Kidney (tissue), 13 donors: ENCODE measurements at regions not wholly inside any gene's neighbourhood (a gene's known extent, or its start where the extent isn't known, plus 50 kb on each side); places are given as distances from the start of the nearest gene placed in this dataset.

Source experiments
- DNase-seq, 5 donors: peaks; one replicate each; pipeline ENCODE4 v3.0.0-alpha.2; 2013 to 2020
- FAIRE-seq: peaks from 2 replicates; lab custom pipeline; 2012; peaks lifted over from hg19 to GRCh38; lab: Jason Lieb, UNC
- H3K27ac ChIP-seq, 2 donors: one replicate each; pipeline ENCODE4 v1.7.0; 2013; ENCODE audit warnings: low read depth in 2 of 2, low read length in 2 of 2, inconsistent platforms in 1 of 2
- H3K27me3 ChIP-seq: one replicate; pipeline ENCODE4 v1.7.1; 2013; ENCODE audit warnings: low read length, inconsistent platforms; ENCODE audit not compliant: control insufficient read depth, insufficient read depth
- H3K36me3 ChIP-seq, 3 donors: one replicate each; pipeline versions ENCODE4 v1.7.0 to v1.7.1; 2013; ENCODE audit warnings: low read length in 3 of 3, control low read depth in 1 of 3, inconsistent platforms in 1 of 3; ENCODE audit not compliant: insufficient read depth in 3 of 3, control insufficient read depth in 2 of 3
- H3K4me1 ChIP-seq, 3 donors: one replicate each; pipeline versions ENCODE4 v1.7.0 to v1.7.1; 2013; ENCODE audit warnings: low read length in 3 of 3, inconsistent platforms in 1 of 3, low read depth in 1 of 3; ENCODE audit not compliant: control insufficient read depth in 2 of 3, insufficient read depth in 2 of 3
- H3K4me3 ChIP-seq, 3 donors: one replicate each; pipeline versions ENCODE4 v1.7.0 to v1.8.1; 2013; ENCODE audit warnings: low read length in 3 of 3, control low read depth in 1 of 3, inconsistent platforms in 1 of 3
- H3K9ac ChIP-seq, 3 donors: one replicate each; pipeline versions ENCODE4 v1.7.0 to v1.7.1; 2013; ENCODE audit warnings: low read length in 3 of 3, control low read depth in 1 of 3, inconsistent platforms in 1 of 3
- H3K9me3 ChIP-seq, 3 donors: one replicate each; pipeline versions ENCODE4 v1.7.0 to v1.7.1; 2013; ENCODE audit warnings: low read length in 3 of 3, control low read depth in 1 of 3, inconsistent platforms in 1 of 3; ENCODE audit not compliant: control insufficient read depth in 2 of 3, insufficient read depth in 1 of 3
- CTCF ChIP-seq: IDR thresholded peaks from 3 replicates; pipeline ENCODE4 v1.5.1; 2012; ENCODE audit warnings: mild to moderate bottlenecking, moderate library complexity, borderline replicate concordance; ENCODE audit not compliant: insufficient read depth; ENCODE audit errors: extremely low read depth
- intact Hi-C: fragments of 100-400 bp; cut with DNase I; formaldehyde crosslinking; loops from one replicate; pipeline ENCODE4 v1.11.1; 2022
- donor health status: control.
- donor health status: control.
- donor health status: control.
- donor health status: control.
- donor health status: control.
- donor health status: DM: yes; HTN: yes; CAD: no.
- donor health status: Normal renal cell carcinoma (clear cell type).

- H3K9me3 ChIP-seq: no peaks in the 10 kb centered on the region
- no peak overlapping the region for H3K4me3 ChIP-seq
- no peaks in the 10 kb centered on the region for H3K4me1 ChIP-seq
- H3K36me3 ChIP-seq: no peaks in the 10 kb centered on the region
- H3K27me3 ChIP-seq: no peaks in the 10 kb centered on the region
- H3K27ac ChIP-seq: no peak overlapping the region
- TF ChIP-seq CTCF: no peak
- DNase-seq (no peak), FAIRE-seq (no peak)
- H3K9ac ChIP-seq: no peak overlapping the region
- intact Hi-C loops: no loop called here
Observed at GRCh38 chr1:87210151-87210550, 118.5 kb upstream of the LMO4 start.

DNA sequence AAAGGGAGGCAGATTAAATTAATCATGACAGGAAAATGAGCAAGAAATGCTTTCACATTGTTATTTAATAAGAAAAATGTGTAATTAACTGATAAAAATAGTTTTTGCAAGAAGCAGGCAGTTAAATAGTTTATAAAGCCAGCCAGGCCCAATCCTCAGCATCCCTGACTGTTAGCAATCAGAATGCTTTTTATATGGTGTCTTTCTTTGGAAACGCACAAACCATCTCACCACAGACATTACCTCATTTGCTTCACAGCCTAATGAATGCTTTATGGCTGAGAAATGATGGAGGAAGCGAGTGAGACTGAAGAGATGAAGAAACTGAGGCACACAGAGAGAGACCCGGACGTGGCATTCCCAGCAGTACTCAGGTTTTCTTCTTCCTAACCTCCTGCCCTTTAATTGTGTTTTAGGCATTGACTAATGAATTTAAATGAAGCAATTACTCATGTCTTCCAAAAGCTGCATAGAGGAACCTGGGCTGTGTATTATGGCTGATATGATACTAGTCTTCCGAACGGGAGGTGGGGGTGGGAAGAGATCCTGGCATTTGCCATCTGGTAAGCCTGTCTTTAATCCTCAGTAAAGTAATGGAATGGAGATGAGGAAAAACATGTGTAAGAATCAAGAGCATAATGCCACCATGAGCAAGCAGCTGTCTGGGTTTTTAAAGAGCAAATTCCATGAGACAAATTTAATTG lies 116.1 kb upstream of the LMO4 start:
- Histone ChIP-seq H3K36me3 (no peaks in the 10 kb centered on the region), H3K9me3 (peaks cover 0 to 9% (median 0%) of the 10 kb centered on the region in 3 donors), H3K27me3 (no peaks in the 10 kb centered on the region), H3K27ac (no peak overlapping the region), H3K4me3 (no peak overlapping the region), H3K4me1 (no peaks in the 10 kb centered on the region), H3K9ac (no peak overlapping the region)
- FAIRE-seq (no peak), DNase-seq (no peak)
- TF ChIP-seq CTCF: no peak
- intact Hi-C loops: no loop called here

GRCh38 chr1:87213135-87213515 lies 115.6 kb upstream of the LMO4 start:
- Histone ChIP-seq H3K36me3 (no peaks in the 10 kb centered on the region), H3K27ac (no peak overlapping the region), H3K9ac (no peak overlapping the region), H3K27me3 (no peaks in the 10 kb centered on the region), H3K4me3 (no peak overlapping the region), H3K4me1 (no peaks in the 10 kb centered on the region), H3K9me3 (peaks cover 0 to 9% (median 0%) of the 10 kb centered on the region in 3 donors)
- intact Hi-C loops: no loop called here
- no peak for TF ChIP-seq CTCF
- FAIRE-seq: no peak
- DNase-seq: no peak

GRCh38 chr1:87215592-87215991 lies 113.1 kb upstream of the LMO4 start:
- no peaks in the 10 kb centered on the region for H3K36me3 ChIP-seq
- no peak overlapping the region for H3K4me3 ChIP-seq
- H3K9me3 ChIP-seq: peaks cover 0 to 9% (median 0%) of the 10 kb centered on the region in 3 donors
- H3K4me1 ChIP-seq: no peaks in the 10 kb centered on the region
- DNase-seq: no peak
- H3K27ac ChIP-seq: no peak overlapping the region
- FAIRE-seq: no peak
- H3K9ac ChIP-seq: no peak overlapping the region
- no peaks in the 10 kb centered on the region for H3K27me3 ChIP-seq
- TF ChIP-seq CTCF: no peak
- intact Hi-C loops: no loop called here
